ENCODE measurements at regions not wholly inside any gene's neighbourhood (a gene's known extent, or its start where the extent isn't known, plus 50 kb on each side); places are given as distances from the start of the nearest gene placed in this dataset.

DNA sequence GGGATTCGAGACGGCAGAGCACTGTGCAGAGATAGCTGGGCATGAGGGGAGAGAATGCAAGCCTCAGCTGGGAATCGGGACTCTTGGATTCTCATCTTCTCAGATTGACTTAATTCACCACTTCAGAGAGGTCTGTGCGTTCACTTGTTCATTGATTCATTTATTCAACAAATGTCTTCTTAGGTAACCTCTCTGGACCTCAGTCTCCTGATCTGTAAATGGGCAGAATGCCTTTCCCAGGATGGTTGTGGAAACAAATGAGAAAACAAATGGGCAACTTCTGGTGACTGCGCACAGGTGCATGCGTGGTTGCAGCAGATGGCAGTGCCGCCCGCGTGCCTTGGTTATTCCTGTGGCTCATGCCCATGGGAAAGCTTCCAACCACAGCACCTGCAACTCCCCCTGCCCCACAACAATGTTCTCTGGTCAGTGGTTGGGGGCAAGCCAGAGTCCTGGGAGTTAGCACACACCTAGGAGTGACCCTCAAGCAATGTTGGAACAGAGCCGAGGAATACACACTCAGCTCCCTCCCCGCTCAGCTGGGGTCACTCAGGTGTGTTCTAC, 110.1 kb upstream of the RUNX3 start:
- Mint-ChIP-seq H3K9me3 (peaks cover 3 to 4% of the 10 kb centered on the region in 2 experiments; a peak in 2 of 5 replicates), H3K27ac (no peak overlapping the region)

More for the DNA sequence above, 110.1 kb upstream of the RUNX3 start:
- H4K8ac ChIP-seq (replicated peaks; ENCODE audit: insufficient read length, low read depth, low read length) = no peak overlapping the region
- no peak overlapping the region for H2AFZ ChIP-seq (ENCODE audit: low read length)
- no CpG with 5 or more reads among the region's 11 CpGs for WGBS (ENCODE audit: extremely low coverage, insufficient read length, low lambda C conversion rate)
- H3K56ac ChIP-seq (ENCODE audit: insufficient read length, low read depth, low read length) = no peak overlapping the region
- no peak overlapping the region for H3K4me2 ChIP-seq (ENCODE audit: insufficient read depth, insufficient read length, low read length)
- no peak overlapping the region for H3K23ac ChIP-seq (ENCODE audit: insufficient read length, low read depth, low read length)
- H2BK5ac ChIP-seq (ENCODE audit: insufficient read length, low read length) = no peak overlapping the region
- no peaks in the 10 kb centered on the region for H3K79me1 ChIP-seq (ENCODE audit: insufficient read depth, low read depth, low read length, poor library complexity, severe bottlenecking)
- H3K14ac ChIP-seq (ENCODE audit: insufficient read depth, low read length) = no peak overlapping the region
- no peaks in the 10 kb centered on the region for H3K23me2 ChIP-seq (ENCODE audit: insufficient read length, low read depth, low read length, poor library complexity, severe bottlenecking)
- no peaks in the 10 kb centered on the region for H3K79me2 ChIP-seq (ENCODE audit: insufficient read depth, low read length)
- H4K5ac ChIP-seq (ENCODE audit: insufficient read length, low read depth, low read length) = no peak overlapping the region
- no peak overlapping the region for H2AK5ac ChIP-seq (ENCODE audit: insufficient read length, low read length)
- H4K91ac ChIP-seq (ENCODE audit: insufficient read length, low read depth, low read length) = no peak overlapping the region
- H3K27ac ChIP-seq (ENCODE audit: insufficient read length, low read depth, low read length) = no peak overlapping the region
- H3K4me1 Mint-ChIP-seq = peaks cover 0 to 4% of the 10 kb centered on the region in 2 experiments; a peak in 2 of 4 replicates
- no peak overlapping the region for H3K4me3 Mint-ChIP-seq
- H3K18ac ChIP-seq (ENCODE audit: insufficient read length, low read depth, low read length) = no peak overlapping the region
- H2BK120ac ChIP-seq (ENCODE audit: low read depth, low read length, poor library complexity, severe bottlenecking) = no peak overlapping the region
- H3K4ac ChIP-seq (ENCODE audit: low read depth, low read length) = no peak overlapping the region
- TF ChIP-seq, protein P1, sequence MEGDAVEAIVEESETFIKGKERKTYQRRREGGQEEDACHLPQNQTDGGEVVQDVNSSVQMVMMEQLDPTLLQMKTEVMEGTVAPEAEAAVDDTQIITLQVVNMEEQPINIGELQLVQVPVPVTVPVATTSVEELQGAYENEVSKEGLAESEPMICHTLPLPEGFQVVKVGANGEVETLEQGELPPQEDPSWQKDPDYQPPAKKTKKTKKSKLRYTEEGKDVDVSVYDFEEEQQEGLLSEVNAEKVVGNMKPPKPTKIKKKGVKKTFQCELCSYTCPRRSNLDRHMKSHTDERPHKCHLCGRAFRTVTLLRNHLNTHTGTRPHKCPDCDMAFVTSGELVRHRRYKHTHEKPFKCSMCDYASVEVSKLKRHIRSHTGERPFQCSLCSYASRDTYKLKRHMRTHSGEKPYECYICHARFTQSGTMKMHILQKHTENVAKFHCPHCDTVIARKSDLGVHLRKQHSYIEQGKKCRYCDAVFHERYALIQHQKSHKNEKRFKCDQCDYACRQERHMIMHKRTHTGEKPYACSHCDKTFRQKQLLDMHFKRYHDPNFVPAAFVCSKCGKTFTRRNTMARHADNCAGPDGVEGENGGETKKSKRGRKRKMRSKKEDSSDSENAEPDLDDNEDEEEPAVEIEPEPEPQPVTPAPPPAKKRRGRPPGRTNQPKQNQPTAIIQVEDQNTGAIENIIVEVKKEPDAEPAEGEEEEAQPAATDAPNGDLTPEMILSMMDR (conservative IDR thresholded peaks at IDR 0.05) = no peak
- no peaks in the 10 kb centered on the region for H4K20me1 ChIP-seq (ENCODE audit: control insufficient read depth, insufficient read depth, insufficient read length)
- no peak overlapping the region for H2BK12ac ChIP-seq (ENCODE audit: insufficient read length, low read depth, low read length)
- no peak overlapping the region for H3K9ac ChIP-seq (ENCODE audit: extremely low read depth, insufficient read length, low read length)
- no peaks in the 10 kb centered on the region for H3K9me3 ChIP-seq (ENCODE audit: control insufficient read depth, low read depth, low read length)
- no peak overlapping the region for H3T11ph ChIP-seq (ENCODE audit: low read length)
- DNase-seq = no peak
- H2BK15ac ChIP-seq (ENCODE audit: low read depth, low read length) = no peak overlapping the region
- no peaks in the 10 kb centered on the region for H3K4me1 ChIP-seq (ENCODE audit: insufficient read depth, low read length)
- no peaks in the 10 kb centered on the region; a peak in 2 of 7 replicates for H3K36me3 Mint-ChIP-seq (ENCODE audit: insufficient read depth in 1 of 3, low read depth in 3 of 3)
- no peak overlapping the region for H2BK20ac ChIP-seq (ENCODE audit: low read depth, low read length, poor library complexity, severe bottlenecking)
- H3K27me3 ChIP-seq (ENCODE audit: insufficient read depth, low read length) = no peaks in the 10 kb centered on the region
- no peaks in the 10 kb centered on the region; the same call in 1 of the 2 replicates for H3K27me3 Mint-ChIP-seq (ENCODE audit: low read depth)

Data from H9 (cell line).